SH-SY5Y (cell line): ENCODE measurements at regions not wholly inside any gene's neighbourhood (a gene's known extent, or its start where the extent isn't known, plus 50 kb on each side); places are given as distances from the start of the nearest gene placed in this dataset.

Source experiments
- GATA2 ChIP-seq: IDR thresholded peaks from 2 replicates; pipeline ENCODE4 v1.6.1; 2011; ENCODE audit warnings: mild to moderate bottlenecking, low read depth, low read length
- GATA3 ChIP-seq: IDR thresholded peaks from 2 replicates; pipeline ENCODE4 v1.6.1; 2011; ENCODE audit warnings: low read depth, mild to moderate bottlenecking, low read length, moderate library complexity

- TF ChIP-seq GATA2 (no peak), GATA3 (no peak)
These were observed 286.4 kb upstream of the TENM4 start for GRCh38 chr11:79727221-79727620.
